NOMO-1 (cell line): ENCODE measurements at regions not wholly inside any gene's neighbourhood (a gene's known extent, or its start where the extent isn't known, plus 50 kb on each side); places are given as distances from the start of the nearest gene placed in this dataset.

Source experiments
- DNase-seq, 2 experiments: peaks; one replicate each; lab custom pipeline; 2025; ENCODE audit not compliant: unreplicated experiment in 2 of 2; lab: John Stamatoyannopoulos, UW

- DNase-seq: no peak
Observed at GRCh38 chr12:128116537-128116936, 150.4 kb upstream of the TMEM132C start.

DNA sequence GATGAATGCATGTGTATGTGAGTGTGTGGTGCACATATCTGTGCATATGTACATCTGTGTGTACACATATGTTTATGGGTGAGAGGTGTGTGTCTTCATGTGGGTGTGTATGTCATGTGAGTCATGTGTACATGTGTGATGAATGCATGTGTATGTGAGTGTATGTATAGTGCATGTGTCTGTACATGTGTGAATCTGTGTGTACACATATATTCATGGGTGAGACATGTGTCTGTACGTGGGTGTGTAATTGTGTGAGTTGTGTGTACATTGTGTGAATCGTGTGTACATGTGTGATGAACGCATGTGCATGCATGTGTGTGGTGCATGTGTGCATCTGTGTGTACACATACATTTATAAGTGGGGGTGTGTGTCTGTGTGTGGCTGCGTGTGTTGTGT is 146.9 kb upstream of the TMEM132C start:
- DNase-seq: no peak

GRCh38 chr12:128121424-128121823 is 145.5 kb upstream of the TMEM132C start:
- no peak for DNase-seq

DNA sequence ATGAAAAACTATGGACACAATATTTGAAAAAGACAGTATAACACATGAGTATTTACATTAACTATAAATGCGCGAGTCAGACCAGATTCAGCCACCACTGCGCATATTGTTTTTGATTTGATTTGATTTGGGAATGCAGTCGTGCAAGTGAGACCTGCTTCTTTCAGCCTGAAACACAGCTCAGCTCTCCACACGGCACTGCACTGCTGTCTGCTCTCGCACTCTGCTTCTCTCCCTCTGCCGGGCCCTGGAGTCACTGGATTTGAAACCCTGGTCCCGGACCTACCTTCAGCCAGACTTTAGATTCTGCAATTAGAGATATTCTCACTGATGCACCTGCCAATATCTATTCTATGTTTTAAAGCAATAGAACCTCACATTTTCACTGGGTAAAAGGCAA is 143.9 kb upstream of the TMEM132C start:
- DNase-seq: no peak

DNA sequence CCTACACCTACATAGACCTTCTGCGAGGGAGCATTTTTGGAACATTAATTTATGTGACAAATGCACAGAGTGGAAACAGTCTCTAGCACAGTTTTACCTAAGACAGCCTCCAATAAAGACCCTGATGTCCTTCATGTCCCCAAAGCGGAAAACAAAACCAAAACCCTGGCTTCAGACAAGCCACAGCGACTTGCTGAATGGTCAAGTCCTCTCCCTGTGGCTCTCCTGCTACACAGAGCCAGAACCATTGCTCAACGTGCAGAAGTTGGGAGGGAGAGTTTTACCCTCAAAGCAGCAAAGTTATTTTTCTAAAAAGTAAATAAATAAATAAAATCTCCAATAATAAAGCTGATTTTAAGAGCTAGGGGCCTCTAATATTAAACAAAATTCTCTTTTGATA is 135.0 kb upstream of the TMEM132C start:
- no peak for DNase-seq

DNA sequence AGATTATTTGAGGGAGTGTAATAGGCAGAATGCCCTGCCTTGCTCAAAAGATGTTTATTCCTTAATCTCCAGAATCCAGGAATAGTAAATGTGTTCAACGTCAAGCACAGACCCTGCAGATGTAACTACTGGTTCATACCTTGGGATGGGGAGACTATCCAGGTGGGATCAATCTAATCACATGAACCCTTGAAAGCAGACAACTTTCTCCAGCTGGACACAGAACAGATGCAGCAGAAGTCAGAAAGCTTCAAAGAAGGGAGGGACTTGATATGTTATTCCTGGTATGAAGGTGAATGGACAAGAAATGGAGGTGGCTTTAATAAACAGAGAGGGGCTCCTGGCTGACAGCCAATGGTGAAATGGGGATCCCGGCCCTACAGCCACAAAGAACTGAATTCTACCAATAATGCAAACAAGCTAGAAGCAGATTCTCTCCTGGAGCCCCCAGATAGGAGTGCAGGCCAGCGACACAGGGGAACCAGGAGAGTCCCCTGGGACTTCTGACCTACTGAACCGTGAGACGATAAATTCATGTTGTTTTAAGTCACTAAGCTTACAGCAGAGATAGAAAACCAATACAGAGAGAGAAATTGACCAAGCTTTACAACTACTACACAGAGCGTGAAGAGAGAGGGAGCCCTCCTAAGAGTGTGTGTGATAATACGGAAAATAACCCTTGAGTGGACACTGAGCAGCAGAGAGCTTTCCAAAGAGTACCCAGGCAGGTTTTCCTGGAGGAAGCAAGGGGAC is 133.5 kb upstream of the TMEM132C start:
- DNase-seq: no peak

DNA sequence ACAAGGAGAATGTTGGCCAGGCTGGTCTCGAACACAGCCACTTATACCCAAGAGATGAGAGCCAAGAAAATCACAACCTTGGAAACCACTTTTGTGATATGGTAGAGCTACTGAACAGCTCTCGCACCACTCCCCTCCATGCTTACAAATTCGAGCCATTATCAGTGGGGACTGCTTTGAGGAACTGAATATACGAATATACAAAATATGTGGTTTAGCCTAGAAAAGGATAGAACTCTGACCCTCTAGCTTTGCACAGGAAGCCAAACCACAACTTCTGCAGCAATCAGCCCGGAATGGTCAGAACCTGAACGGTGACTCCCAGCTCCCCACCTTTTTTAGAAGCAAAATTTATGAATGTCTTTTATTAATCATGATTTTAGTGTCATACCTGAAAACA is 129.8 kb upstream of the TMEM132C start:
- DNase-seq: no peak

DNA sequence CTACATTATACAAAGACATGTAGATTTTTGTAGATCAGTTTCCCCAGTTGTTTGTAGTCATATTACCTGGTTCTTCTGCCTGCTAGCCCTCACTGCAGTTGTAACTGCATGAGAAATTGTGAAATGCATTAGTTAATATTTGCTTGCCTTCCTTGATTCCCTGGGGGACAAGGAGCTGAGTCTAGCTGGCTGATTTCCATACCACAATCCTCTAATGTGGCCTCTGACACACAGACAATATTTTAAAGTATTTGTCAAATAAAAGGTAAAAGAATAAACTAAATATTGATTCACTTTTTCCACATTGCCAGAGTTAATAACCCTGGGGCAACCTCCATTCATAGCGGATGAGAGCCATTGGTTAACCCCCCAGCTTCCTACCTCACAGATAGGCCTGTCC is 128.8 kb upstream of the TMEM132C start:
- DNase-seq: no peak

GRCh38 chr12:128140551-128140950 is 126.4 kb upstream of the TMEM132C start:
- DNase-seq: no peak

- no peak for DNase-seq
Observed at GRCh38 chr12:128150961-128151360, 116.0 kb upstream of the TMEM132C start.

- DNase-seq: no peak
Observed at GRCh38 chr12:128155571-128155970, 111.4 kb upstream of the TMEM132C start.

DNA sequence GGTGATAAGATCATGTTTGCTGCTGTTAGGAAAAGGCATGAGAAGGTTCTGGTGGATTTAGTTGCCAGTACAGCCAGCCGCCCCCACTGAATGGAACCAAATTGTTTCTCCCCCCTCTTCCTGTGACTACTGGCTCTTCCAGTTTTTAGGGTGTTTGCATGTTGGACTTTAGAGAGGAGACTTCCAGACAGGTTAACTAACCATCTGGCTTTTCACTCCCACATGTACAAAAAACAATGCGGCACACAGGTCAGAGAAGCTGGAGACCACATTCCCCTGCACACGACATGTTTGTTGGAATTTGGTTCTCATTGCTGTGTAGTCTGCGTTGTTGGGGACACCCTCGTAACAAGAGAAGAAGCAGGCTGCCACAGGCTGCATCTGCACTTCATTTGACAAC is 103.9 kb upstream of the TMEM132C start:
- no peak for DNase-seq

DNA sequence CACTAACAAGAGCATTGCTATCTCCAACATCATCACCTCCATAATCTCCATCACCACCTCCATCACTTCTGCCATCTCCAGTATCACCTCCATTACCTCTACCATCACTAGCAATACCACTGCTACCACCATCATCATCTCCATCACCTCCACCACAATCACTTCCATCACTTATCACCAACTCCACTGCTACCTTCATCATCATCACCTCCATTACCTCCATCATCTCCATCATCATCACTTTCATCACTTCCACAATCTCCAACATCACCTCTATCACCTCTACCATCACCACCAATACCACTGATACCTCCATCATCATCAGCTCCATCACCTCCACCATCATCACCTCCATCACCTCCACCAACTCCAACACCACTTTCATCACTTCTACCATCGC is 102.4 kb upstream of the TMEM132C start:
- DNase-seq: no peak

GRCh38 chr12:128165387-128165786 is 101.6 kb upstream of the TMEM132C start:
- DNase-seq: no peak

- no peak for DNase-seq
Observed at GRCh38 chr12:128168273-128168672, 98.7 kb upstream of the TMEM132C start.

GRCh38 chr12:128170181-128170580 is 96.8 kb upstream of the TMEM132C start:
- DNase-seq: no peak

GRCh38 chr12:128178565-128178964 is 88.4 kb upstream of the TMEM132C start:
- DNase-seq: no peak

GRCh38 chr12:128178966-128179365 is 88.0 kb upstream of the TMEM132C start:
- DNase-seq: no peak

DNA sequence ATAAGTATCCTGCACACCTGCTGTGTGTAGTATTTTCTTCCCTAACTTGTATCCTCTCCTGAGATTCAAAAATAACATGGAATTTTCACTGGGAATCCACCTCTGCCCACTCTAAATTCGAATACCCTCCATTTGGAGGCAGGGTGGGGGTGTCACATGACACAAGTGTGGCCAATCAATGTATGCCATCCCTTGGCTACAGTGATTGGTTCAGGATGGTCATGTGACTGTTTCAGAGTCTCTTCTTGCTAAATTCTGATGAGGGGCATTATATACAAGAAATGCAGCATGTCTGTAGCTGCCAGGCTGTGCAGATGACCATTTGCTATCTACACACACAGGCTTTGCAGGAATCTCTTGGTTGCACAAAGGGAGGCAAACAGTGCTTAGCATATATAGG is 86.8 kb upstream of the TMEM132C start:
- no peak for DNase-seq

DNA sequence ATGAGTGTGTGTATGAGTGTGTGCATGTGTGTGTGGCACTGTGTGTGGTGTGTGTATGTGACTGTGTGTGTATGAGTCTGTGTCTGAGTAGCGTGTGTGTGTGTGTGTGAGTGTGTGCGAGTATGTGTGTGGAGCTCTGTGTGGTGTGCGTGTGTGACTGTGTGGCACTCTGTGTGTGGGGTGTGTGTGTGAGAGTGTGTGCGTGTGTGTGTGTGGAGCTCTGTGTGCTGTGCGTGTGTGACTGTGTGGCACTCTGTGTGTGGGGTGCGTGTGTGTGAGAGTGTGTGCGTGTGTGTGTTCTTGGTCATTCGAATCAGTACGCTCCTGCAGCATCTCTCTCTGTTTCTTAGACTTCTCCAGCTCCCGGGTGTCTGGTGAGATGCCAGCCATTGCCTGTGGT is 76.9 kb upstream of the TMEM132C start:
- DNase-seq: no peak

- DNase-seq: no peak
Observed at GRCh38 chr12:128190614-128191013, 76.4 kb upstream of the TMEM132C start.

GRCh38 chr12:128191380-128191779 is 75.6 kb upstream of the TMEM132C start:
- DNase-seq: no peak

DNA sequence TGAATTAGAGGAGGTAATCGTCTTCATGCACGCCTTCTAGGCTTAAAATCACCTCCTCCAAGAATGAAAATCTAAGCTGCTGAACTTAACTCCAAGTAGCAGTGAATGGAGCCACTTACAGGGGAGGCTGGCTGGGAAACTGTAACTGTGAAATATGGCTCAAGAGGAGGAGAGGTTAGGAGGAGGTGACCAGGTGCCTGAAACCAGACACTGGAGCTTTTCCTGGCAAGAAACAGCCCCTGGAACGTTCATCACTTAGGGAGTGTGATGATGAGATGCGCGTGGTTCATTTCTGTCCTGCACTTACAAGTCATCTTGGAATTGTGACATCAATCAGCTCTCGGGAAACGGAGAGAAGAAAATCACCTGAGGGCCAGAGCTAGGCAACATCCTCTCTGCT is 62.3 kb upstream of the TMEM132C start:
- no peak for DNase-seq
